ENCODE measurements at regions not wholly inside any gene's neighbourhood (a gene's known extent, or its start where the extent isn't known, plus 50 kb on each side); places are given as distances from the start of the nearest gene placed in this dataset.

DNA sequence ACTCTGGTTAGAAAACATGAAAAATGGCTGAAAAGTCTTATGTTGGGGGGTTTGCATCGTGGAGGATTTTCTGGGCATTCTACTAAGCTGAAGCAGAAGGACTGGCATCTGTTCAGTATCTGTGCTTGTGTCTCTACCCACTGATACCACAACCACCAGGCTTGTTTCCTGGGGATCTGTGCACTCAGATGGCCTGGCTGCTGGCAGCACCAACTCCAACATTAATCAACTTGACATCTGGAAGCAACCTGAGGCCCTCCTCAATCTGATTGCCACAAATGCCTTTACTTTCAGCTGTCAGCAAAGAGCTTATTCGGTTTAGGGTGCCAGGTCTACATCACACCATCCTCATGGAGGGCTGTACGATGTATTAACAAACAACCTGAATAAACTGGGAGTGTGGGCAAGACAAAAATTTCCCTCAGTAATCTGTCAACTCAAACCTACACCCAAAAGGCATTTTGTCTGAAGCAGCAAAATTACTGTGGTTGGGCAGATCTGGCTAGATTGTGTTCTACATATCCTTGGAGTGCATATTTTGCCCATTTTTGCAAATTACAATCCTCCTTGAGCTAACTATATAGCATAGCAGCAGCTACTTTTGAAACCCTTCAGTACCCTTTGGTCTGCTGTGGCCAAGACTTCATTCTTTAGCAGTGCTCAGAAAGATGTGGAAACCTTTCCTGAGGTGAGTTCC is 74.6 kb downstream of the FOXD1 start:
- TF ChIP-seq, protein P1, sequence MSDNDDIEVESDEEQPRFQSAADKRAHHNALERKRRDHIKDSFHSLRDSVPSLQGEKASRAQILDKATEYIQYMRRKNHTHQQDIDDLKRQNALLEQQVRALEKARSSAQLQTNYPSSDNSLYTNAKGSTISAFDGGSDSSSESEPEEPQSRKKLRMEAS (IDR thresholded peaks at IDR 0.05) = no peak
- TF ChIP-seq, protein P2, sequence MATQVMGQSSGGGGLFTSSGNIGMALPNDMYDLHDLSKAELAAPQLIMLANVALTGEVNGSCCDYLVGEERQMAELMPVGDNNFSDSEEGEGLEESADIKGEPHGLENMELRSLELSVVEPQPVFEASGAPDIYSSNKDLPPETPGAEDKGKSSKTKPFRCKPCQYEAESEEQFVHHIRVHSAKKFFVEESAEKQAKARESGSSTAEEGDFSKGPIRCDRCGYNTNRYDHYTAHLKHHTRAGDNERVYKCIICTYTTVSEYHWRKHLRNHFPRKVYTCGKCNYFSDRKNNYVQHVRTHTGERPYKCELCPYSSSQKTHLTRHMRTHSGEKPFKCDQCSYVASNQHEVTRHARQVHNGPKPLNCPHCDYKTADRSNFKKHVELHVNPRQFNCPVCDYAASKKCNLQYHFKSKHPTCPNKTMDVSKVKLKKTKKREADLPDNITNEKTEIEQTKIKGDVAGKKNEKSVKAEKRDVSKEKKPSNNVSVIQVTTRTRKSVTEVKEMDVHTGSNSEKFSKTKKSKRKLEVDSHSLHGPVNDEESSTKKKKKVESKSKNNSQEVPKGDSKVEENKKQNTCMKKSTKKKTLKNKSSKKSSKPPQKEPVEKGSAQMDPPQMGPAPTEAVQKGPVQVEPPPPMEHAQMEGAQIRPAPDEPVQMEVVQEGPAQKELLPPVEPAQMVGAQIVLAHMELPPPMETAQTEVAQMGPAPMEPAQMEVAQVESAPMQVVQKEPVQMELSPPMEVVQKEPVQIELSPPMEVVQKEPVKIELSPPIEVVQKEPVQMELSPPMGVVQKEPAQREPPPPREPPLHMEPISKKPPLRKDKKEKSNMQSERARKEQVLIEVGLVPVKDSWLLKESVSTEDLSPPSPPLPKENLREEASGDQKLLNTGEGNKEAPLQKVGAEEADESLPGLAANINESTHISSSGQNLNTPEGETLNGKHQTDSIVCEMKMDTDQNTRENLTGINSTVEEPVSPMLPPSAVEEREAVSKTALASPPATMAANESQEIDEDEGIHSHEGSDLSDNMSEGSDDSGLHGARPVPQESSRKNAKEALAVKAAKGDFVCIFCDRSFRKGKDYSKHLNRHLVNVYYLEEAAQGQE (IDR thresholded peaks at IDR 0.05; ENCODE audit: low read depth) = no peak
- TF ChIP-seq RAD21 (IDR thresholded peaks at IDR 0.05; ENCODE audit: low read depth) (no peak), TAF1 (IDR thresholded peaks at IDR 0.05; ENCODE audit: low read depth) (no peak), CREB1 (IDR thresholded peaks at IDR 0.05; ENCODE audit: low read depth) (no peak), YY1 (IDR thresholded peaks at IDR 0.05; ENCODE audit: low read depth) (no peak), ZBTB7A (IDR thresholded peaks at IDR 0.05; ENCODE audit: low read depth) (no peak), EP300 (IDR thresholded peaks at IDR 0.05; ENCODE audit: borderline replicate concordance) (no peak), FOXM1 (IDR thresholded peaks at IDR 0.05; ENCODE audit: borderline replicate concordance, low read depth) (no peak), CEBPB (IDR thresholded peaks at IDR 0.05) (no peak), TCF12 (IDR thresholded peaks at IDR 0.05; ENCODE audit: low read depth) (no peak)

All from Ishikawa (cell line).